Frontal cortex (tissue), 3 donors: ENCODE measurements at regions not wholly inside any gene's neighbourhood (a gene's known extent, or its start where the extent isn't known, plus 50 kb on each side); places are given as distances from the start of the nearest gene placed in this dataset.
"Not testable (repeated sequence)": the region's sequence is repeated elsewhere in the genome, so short reads cannot be mapped to it uniquely, and the experiment has no call there.

Source experiments
- DNase-seq, 2 donors: peaks; one replicate each; pipeline ENCODE4 v3.0.0; 2012; ENCODE audit warnings: low spot score in 2 of 2
- FAIRE-seq: peaks from 2 replicates; lab custom pipeline; 2012; peaks lifted over from hg19 to GRCh38; lab: Jason Lieb, UNC
- donor health status: control.
- donor health status: control.
- donor health status: control.

DNA sequence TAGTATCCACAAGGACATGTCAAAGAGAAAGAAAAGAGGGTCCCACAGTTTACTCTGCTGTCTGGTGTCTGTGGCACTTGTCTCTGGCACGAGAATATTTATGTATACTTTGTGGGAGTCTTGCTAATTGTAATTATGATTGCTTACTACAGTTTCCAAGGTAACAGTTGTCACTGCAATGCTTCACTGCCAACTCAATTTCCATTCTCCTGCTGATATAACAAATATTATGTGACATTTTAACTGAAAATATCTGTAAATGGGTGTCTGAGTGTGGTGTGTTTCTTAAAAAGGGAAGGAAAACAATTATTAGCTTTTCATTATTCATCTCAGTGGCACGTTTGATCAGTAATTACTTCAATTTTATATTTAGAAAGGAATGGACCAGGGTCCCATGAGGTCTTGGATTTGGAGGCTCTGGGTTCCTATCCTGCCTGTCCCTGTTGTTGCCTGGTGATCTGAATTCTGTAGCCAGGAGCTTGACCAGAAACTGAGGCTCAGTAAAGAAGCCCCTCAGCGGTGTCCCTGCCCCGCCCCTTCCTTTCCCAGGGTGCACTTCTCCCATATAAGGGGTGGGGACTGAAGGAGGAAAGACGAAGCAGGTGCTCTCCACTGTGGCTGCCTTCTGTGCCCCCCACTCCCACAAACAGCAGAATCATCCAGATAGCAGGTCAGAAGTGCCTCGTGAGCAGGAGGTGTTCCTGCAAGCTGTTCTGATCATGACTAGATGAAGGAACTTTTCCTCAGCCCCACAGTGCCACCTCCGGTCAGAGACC, 137.3 kb upstream of the KIF2A start:
- DNase-seq (no peak), FAIRE-seq (no peak)

DNA sequence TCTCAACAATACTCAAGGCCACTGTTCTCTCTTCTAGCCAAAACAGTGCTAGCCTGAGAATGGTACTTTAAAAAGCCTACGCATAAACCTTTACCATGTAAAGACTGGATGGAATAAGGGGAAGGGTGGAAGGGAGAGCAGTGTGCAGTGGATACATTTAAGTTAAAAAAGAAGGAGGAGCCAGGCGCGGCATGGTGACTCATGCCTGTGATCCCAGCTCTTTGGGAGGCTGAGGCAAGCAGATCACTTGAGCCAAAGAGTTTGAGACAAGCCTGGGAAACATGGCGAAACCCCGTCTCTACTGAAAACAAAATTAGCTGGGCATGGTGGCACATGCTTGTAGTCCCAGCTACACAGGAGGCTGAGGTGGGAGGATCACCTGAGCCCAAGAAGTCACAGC, 127.7 kb upstream of the KIF2A start:
- FAIRE-seq, result no peak
- no peak for DNase-seq

DNA sequence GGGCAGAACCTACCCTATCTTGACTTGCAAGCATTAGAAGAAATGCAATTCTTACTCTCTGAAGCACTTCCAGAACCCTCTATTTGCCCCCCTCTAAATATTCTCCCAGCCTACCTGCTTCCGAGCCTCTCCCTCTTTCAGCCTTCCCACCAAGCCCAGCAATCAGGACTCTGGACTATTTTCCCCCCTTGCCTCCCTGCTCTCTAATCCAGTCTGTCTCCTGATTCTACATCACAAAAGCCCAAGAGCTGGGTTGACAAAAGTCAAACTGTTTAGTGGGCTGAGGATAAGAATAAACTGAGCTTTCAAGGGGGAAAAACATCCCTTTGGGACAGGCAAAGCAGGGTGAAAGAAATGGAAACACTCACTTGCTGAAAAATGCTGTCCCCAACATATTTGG, 123.2 kb upstream of the KIF2A start:
- FAIRE-seq (no peak), DNase-seq (no peak)

DNA sequence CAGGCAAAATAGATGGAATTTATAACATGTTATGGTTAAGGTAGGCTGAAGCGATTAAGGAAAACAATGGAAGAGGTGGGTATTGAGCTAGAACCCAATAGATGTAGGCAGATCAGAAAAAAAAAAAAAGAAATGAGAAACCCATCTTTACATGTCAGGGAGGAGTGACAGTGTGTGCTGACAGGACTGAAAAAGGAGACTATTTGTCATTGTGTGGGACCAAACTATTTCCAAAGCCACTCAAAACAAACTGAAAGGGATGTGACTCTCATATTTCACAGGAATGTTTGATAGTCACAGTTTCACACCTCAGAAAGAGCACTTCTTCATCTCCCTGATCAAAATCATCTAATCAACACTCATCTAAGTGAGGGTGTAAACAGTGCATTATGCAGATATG, 122.3 kb upstream of the KIF2A start:
- FAIRE-seq (no peak), DNase-seq (no peak)

DNA sequence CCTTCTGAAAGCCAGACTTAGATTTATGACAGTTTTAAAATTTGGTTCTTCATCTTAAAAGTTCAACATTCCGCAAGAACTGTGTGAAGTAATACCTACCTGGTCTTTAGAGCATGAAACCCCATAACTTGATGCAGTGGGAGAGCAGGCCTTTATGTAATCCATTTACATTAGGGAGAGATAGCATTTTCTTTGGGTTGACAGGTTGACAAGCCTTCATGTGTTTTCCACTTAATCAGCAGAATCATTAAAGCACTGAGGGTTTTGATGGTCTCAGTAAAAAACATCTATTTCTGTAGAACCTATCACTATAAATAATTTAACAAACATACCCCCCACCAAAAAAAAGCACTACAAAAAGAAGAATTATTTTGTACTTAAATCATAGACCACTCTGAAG, 121.6 kb upstream of the KIF2A start:
- DNase-seq, result no peak
- no peak for FAIRE-seq

DNA sequence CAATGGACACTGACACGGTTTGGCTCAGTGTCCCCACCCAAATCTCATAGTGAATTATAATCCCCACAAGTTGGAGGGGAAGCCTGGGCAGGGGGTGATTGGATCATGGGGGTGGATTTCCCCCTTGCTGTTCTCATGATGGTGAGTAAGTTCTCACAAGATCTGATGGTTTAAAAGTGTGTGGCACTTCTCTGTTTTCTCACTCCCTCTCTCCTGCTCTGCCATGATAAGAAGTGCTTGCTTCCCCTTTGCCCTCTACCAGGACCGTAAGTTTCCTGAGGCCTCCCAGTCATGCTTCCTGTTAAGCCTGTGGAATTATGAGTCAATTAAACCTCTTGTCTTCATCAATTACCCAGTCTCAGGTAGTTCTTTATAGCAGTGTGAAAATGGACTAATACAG, 115.8 kb upstream of the KIF2A start:
- FAIRE-seq, result no peak

DNA sequence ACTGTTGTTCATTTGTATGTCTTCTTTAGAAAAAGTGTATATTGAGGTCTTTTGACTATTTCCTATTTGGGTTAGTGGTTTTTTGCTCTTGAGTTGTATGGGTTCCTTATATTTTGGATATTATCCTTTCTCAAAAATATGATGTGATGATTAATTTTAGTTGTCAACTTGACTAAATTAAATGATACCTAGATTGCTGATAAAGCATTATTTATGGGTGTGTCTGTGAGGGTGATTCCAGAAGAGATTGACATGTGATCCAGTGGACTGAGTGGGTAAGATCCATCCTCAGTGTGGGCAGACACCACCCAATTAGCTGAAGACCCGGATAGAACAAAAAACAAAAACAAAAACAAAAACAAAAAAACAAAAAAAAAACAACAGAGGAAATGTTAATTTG, 115.1 kb upstream of the KIF2A start:
- no peak for DNase-seq
- no peak for FAIRE-seq

More for the DNA sequence above, 115.8 kb upstream of the KIF2A start:
- no peak for DNase-seq

DNA sequence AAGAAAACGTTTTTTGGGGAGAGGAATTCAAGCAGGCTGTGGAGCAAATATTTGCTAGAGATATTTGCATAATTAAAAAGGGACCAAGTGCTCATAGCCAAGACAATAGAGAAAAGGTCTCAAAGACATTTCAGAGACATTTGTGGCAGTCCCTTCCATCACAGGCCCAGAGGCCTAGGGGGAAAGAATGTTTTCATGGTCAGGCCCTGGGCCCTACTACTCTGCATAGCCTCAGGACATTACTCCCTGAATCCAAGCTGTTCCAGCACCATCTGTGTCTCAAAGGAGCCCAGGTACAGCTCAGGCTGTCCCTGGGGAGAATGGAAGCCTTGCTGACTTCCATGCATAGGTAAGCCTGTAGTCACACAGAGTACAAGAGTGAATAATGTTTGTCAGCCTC, 113.0 kb upstream of the KIF2A start:
- FAIRE-seq, result no peak

DNA sequence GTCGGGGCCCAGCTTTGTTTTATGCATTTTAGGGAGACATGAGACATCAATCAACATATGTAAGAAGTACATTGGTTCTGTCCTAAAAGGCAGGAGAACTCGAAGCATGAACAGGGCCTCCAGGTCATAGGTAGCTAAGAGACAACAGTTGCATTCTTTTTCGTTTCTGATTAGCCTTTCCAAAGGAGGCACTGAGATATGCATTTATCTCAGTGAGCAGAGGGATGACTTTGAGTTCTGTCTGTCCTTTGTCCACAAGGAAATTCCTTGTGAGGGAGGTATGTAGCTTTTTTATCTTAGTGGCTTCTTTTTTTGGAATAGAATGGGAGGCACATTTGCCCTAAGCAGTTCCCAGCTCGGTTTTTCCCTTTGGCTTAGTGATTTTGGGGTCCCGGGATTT, 109.5 kb upstream of the KIF2A start:
- FAIRE-seq, result not testable (repeated sequence)

More for the DNA sequence above, 113.0 kb upstream of the KIF2A start:
- no peak for DNase-seq

DNA sequence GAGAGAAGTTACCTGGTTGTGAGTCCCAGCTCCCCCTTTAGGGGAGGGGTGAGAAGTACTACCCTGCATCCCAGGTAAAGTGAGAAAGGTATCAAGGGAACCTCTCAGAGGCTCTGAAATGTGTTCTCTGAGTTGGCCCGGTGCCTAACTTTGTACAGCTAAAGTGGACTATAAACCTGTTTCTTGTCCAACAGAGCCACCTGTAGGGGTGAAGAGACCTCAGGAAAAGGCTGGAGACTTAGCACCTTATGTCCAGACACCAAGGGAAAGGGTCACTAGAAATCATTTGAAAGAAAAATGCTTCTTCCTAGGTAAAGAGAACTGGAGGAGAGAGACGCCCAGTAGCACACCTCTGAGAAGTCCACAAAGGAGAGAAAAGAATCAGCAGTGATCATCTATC, 108.3 kb upstream of the KIF2A start:
- DNase-seq (no peak), FAIRE-seq (no peak)

More for the DNA sequence above, 109.5 kb upstream of the KIF2A start:
- DNase-seq, result not testable (repeated sequence)

DNA sequence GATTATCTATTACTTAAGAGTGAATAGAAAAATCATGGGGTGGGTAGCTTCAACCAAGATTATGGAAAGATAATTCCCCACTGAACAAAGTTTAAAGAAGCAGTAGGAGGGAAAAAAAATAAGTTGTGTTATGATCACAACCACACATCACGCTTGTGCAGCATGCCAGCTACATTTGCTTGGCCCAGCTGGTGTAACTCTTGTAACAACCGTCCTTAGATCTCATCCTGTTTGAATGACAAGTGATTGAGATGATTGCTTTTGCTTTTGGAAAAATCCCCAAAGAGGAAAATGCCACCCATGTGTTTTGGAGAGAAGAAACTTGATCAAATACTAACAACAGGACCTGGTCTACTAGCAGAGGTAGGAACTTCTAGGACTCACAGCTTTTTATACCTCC, 107.6 kb upstream of the KIF2A start:
- DNase-seq (no peak), FAIRE-seq (no peak)

DNA sequence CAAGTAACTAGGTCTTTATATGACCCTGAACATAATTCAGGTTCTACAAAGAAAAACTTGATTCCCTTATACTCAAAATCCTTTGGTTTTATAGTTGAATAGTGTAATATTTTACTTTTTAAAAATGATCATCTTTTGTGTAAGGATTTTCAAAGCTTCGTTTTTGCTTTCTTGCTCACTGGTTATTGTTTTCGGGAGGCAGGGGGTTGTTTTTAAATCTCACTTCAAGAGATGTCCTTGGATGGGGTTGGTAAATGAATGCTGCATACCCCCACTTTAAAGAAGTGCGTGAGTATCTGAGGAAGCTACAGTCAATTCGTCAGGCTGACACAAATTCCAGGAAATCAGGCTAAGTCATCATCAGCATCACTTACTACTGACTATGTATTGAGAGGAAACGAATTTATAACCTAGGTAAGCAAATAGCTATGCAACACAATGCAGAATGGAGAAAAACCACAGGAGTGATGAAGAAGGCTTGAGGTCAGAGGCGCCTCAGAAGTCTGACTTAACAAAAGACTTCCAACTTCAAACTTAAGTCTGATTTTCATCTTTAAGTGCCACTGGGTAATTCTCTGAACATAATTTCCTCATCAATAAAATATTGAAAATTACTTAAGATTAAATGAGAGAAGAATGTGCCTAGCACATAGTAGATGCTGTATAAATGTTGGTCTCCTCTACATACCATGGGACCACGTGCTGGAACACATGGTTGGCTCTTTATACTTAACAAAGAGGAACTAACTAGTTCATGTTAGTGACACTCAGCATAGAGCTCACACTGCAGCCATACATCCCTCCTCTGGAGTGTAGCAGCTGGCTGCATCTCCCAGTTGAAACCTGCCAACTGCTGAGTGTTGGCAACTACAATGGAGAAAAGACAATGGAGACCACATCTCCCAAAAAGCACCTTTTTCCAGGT, 106.0 kb upstream of the KIF2A start:
- FAIRE-seq, result no peak
- no peak for DNase-seq

DNA sequence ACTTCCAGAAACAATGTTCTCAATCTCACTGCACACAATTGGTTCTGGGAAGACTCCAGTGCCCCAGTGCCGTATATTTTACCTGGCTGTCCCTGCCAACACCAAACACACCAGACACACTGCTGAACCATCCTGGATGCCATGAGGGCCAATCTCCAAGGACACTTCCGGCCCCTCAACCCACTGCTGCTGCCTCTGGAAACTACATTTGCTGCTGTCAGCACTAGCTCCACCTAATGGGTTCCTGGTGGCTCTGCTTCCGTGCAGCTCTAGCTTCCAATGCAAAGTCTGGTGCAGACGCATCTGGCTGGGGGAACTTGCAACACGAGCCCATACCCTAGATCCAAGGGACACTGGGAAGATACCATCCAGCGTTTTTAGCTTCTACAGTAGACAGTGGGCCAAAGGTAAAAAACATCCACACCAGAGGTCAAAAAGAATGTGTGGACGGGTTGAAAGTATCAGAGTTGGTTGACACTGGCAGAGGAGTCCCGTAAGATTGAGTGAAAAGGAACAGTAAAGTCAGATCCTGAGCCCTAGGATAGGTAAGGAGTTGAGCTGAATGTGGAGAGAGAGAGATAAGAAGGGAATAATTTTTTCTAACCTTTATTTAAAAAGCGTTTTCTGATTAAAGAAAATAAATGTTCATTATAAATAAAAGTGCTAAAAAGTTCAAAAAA, 99.7 kb upstream of the KIF2A start:
- no peak for FAIRE-seq

DNA sequence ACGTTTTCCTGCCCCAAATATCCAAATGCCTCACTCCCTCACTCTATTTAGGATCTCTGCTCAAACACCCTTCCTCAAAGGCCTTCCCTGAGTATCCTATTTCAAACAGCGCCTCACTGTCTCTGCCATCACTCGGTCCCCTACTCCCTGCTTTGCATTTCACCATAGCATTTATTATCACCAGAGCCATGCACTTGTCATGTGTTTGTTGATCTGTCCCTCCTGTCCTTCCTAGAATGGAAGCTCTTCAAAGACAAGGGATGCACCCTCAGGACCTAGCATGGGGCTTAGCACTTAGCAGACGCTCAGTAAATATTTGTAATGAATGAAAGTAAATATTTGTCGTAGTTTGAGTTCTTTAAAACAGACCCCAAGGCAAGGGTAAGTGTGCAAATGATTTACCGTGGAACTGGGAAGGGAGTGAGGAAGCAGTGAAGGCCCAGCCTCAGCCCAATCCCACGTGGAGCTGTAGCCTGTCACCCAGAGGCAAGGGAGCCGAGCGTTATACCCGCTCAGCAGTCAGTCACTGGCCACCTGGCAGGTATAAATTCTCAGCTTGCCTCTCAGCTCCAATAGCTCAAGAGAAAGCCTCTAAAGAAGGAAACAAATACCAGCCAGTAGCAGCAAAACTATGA, 97.7 kb upstream of the KIF2A start:
- FAIRE-seq, result no peak
- DNase-seq, result no peak

More for the DNA sequence above, 99.7 kb upstream of the KIF2A start:
- no peak for DNase-seq

DNA sequence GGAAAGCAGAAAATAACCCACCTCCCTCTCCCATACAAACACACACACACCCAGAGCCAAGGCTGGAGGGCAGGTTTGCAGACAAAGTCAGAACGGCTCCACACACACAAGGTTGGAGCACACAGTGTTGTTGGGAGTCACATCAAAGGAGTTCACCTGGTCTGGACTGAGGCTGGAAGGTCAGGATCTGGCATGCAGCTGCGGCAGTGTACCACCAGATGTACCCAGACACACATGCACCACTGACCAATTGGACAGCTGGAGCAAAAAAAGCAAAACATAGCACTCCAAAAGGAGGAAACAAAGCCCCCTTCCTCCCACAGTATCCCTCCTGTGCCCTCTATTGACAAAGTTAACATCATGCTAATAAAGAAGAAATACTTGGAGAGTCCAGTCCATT, 94.6 kb upstream of the KIF2A start:
- no peak for DNase-seq
- no peak for FAIRE-seq

DNA sequence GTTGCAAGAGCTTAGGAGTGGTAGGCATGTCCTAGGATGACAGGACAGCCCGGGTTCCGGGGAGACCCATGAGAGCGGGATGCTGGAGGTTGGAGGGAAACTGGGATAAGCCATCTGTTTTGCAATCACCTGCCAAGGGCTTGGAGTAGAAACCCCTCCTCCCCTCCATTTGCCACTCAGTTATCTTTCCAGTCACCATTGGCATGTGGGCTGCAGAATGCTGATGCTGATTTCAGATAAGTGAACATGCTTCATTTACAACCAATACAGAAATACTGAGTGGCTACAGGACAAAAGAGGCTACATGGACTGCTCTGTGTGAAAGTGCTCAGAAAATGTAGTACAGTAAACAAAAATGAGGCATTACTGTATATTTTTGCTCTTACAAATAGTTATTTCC, 93.4 kb upstream of the KIF2A start:
- no peak for FAIRE-seq

DNA sequence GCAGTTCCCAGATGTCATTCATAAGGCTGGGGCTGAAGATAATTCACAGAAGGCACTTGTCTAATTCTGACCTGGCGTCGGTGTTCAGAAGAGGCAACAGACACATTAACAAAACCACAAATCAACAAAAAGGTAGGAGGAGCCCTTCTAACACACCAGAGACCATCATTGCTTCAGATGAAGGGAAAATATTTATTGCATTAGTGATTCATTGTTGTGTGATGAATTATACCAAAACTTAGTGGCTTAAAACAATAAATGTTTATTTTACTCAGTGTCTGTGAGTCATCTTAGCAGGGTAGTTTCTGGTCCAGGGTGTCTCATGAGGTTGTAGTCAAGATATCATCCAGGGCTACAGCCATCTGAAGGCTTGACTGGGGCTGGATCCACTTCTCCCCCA, 91.3 kb upstream of the KIF2A start:
- no peak for FAIRE-seq

More for the DNA sequence above, 93.4 kb upstream of the KIF2A start:
- no peak for DNase-seq

DNA sequence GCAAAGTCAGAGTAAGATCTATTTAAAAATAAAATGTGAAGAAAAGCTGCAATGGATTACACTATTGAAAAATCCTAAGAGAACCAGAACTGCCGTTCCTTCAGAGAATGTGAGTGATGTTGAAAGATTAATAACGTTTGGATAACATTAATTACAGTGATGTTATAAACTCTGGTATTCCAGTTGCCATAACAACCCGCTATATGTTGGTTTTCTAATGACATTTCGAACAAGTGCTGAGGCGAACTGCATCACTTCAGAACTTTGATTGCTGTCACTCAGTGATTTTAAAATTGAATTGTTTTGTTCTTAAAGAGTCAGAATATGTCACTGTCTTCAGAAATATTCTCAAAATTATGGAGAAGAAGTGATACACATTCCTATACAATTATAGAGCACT, 89.4 kb upstream of the KIF2A start:
- DNase-seq, FAIRE-seq: not testable (repeated sequence)

More for the DNA sequence above, 91.3 kb upstream of the KIF2A start:
- DNase-seq, result no peak

DNA sequence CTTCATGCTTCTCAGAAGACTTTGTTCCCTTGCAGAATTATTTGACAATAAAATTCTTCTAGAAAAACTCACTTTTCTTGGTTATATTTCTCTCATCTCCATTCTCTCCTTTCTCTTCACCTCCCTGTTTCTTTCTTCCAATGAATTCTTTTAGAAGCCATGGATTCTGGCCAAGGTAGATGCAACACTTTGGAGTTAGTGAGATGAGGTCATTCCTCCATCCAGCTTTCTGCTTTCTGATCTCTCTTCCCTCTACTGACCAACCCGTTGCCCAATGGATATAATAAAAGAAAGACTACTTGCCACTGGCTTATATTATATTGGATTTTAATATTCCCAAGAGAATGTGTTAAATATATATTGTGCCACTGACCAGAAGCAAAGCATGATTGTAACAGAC, 88.9 kb upstream of the KIF2A start:
- not testable (repeated sequence) for DNase-seq, FAIRE-seq

DNA sequence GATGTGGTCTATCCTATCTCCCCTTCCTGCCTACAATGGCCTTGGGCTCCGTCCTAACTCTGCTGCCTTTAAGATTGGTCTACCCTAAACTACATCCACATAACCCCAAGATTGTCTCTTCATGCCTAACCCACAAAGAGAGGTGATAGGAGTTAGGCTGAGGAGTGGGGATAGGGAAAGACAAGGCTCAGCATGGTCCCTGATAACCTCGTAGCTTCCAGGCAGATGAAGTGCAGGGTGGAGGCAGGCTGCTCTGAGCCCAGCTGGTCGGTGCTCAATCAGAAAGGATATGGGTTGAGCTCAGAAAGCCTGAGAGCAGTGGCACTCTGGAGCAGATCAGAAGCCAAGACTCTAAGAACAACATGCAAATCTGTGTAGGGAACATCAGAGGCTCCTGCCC, 87.1 kb upstream of the KIF2A start:
- not testable (repeated sequence) for FAIRE-seq, DNase-seq
